ENCODE measurements at regions not wholly inside any gene's neighbourhood (a gene's known extent, or its start where the extent isn't known, plus 50 kb on each side); places are given as distances from the start of the nearest gene placed in this dataset.

- TF ChIP-seq AFF4 (CRISPR knock-in tag; IDR thresholded peaks at IDR 0.05; ENCODE audit: borderline replicate concordance) (no peak), PRRX2 (CRISPR knock-in tag; IDR thresholded peaks at IDR 0.05) (no peak), E2F1 (CRISPR knock-in tag; IDR thresholded peaks at IDR 0.05) (no peak), CBFB (CRISPR knock-in tag; IDR thresholded peaks at IDR 0.05; ENCODE audit: low read depth) (no peak), NR2C2 (CRISPR knock-in tag; IDR thresholded peaks at IDR 0.05) (no peak)
Observed at GRCh38 chr1:181949500-181949899, 112.0 kb downstream of the ZNF648 start (continued).

- ATAC-seq (no peak), DNase-seq (ENCODE audit: low spot score) (no peak)
- Mint-ChIP-seq H3K27ac (no peak overlapping the region), H3K9me3 (peaks cover 52% of the 10 kb centered on the region), H3K4me3 (no peak overlapping the region), H3K36me3 (peaks cover 23% of the 10 kb centered on the region), H3K27me3 (ENCODE audit: low read depth) (no peaks in the 10 kb centered on the region; the same call in 1 of the 2 replicates), H3K4me1 (no peaks in the 10 kb centered on the region)
- POLR2A ChIA-PET, result no interaction called here
- CTCF ChIA-PET, result interaction anchor here (1.3 kb wide), 1 partner anchor 11 kb away, joined by 3 read pairs; no protein-coding TSS in a partner anchor
- TF ChIP-seq ZNF416 (CRISPR knock-in tag; IDR thresholded peaks at IDR 0.05) (0 out of 2 replicates have a peak, but pooled peaks have one; percentile 52), ZNF232 (CRISPR knock-in tag; IDR thresholded peaks at IDR 0.05) (no peak), JUN (CRISPR knock-in tag; IDR thresholded peaks at IDR 0.05) (no peak)
- TF ChIP-seq, protein P1, sequence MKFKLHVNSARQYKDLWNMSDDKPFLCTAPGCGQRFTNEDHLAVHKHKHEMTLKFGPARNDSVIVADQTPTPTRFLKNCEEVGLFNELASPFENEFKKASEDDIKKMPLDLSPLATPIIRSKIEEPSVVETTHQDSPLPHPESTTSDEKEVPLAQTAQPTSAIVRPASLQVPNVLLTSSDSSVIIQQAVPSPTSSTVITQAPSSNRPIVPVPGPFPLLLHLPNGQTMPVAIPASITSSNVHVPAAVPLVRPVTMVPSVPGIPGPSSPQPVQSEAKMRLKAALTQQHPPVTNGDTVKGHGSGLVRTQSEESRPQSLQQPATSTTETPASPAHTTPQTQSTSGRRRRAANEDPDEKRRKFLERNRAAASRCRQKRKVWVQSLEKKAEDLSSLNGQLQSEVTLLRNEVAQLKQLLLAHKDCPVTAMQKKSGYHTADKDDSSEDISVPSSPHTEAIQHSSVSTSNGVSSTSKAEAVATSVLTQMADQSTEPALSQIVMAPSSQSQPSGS (CRISPR knock-in tag; IDR thresholded peaks at IDR 0.05; ENCODE audit: borderline replicate concordance, low read depth), result no peak
Observed at GRCh38 chr1:181948372-181948771, 113.1 kb downstream of the ZNF648 start.

DNA sequence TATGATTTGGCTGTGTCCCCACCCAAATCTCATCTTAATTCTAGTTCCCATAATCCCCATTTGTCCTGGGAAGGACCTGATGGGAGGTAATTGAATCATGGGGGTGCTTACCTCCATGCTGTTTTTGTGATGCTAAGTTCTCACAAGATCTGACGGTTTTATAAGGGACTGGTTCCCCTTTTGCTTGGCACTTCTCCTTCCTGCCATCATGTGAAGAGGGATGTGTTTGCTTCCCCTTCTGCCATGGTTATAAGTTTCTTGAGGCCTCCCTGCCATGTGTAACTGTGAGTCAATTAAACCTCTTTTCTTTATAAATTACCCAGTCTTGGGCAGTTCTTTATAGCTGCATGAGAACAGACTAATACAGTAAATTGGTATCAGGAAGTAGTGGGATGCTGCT lies 114.1 kb downstream of the ZNF648 start:
- Mint-ChIP-seq H3K9me3 (peaks cover 55% of the 10 kb centered on the region), H3K4me1 (no peaks in the 10 kb centered on the region), H3K27me3 (ENCODE audit: low read depth) (no peaks in the 10 kb centered on the region; the same call in 1 of the 2 replicates), H3K27ac (no peak overlapping the region), H3K4me3 (no peak overlapping the region), H3K36me3 (peaks cover 25% of the 10 kb centered on the region)
- DNase-seq (ENCODE audit: low spot score) (no peak), ATAC-seq (no peak)
- ChIA-PET POLR2A (no interaction called here), CTCF (no interaction called here)
- TF ChIP-seq JUN (CRISPR knock-in tag; IDR thresholded peaks at IDR 0.05), result no peak
- TF ChIP-seq TEAD1 (CRISPR knock-in tag; IDR thresholded peaks at IDR 0.05), result no peak
- no peak for TF ChIP-seq IRF2 (CRISPR knock-in tag; IDR thresholded peaks at IDR 0.05; ENCODE audit: borderline replicate concordance, low read depth)
- no peak for TF ChIP-seq ERG (CRISPR knock-in tag; IDR thresholded peaks at IDR 0.05)
- TF ChIP-seq, protein P2, sequence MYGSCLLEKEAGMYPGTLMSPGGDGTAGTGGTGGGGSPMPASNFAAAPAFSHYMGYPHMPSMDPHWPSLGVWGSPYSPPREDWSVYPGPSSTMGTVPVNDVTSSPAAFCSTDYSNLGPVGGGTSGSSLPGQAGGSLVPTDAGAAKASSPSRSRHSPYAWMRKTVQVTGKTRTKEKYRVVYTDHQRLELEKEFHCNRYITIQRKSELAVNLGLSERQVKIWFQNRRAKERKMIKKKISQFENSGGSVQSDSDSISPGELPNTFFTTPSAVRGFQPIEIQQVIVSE (CRISPR knock-in tag; IDR thresholded peaks at IDR 0.05; ENCODE audit: borderline replicate concordance), result no peak
- TF ChIP-seq, protein P3, sequence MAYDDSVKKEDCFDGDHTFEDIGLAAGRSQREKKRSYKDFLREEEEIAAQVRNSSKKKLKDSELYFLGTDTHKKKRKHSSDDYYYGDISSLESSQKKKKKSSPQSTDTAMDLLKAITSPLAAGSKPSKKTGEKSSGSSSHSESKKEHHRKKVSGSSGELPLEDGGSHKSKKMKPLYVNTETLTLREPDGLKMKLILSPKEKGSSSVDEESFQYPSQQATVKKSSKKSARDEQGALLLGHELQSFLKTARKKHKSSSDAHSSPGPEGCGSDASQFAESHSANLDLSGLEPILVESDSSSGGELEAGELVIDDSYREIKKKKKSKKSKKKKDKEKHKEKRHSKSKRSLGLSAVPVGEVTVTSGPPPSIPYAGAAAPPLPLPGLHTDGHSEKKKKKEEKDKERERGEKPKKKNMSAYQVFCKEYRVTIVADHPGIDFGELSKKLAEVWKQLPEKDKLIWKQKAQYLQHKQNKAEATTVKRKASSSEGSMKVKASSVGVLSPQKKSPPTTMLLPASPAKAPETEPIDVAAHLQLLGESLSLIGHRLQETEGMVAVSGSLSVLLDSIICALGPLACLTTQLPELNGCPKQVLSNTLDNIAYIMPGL (CRISPR knock-in tag; IDR thresholded peaks at IDR 0.05), result no peak
- no peak for TF ChIP-seq RELA (CRISPR knock-in tag; IDR thresholded peaks at IDR 0.05; ENCODE audit: borderline replicate concordance)
- no peak for TF ChIP-seq NR2C2 (CRISPR knock-in tag; IDR thresholded peaks at IDR 0.05)

Measured in WTC11 (cell line).